Right renal cortex interstitium (tissue), 3 donors: ENCODE measurements at regions not wholly inside any gene's neighbourhood (a gene's known extent, or its start where the extent isn't known, plus 50 kb on each side); places are given as distances from the start of the nearest gene placed in this dataset.
"Not testable (repeated sequence)": the region's sequence is repeated elsewhere in the genome, so short reads cannot be mapped to it uniquely, and the experiment has no call there.

Source experiments
- DNase-seq, 3 donors: peaks; one replicate each; pipeline ENCODE4 v3.0.0-alpha.2; 2013; ENCODE audit warnings: low read depth in 3 of 3, low spot score in 2 of 3

GRCh38 chr9:6105738-6106137 lies 90.3 kb upstream of the RANBP6 start:
- no peak for DNase-seq

GRCh38 chr9:6104406-6104805 lies 89.0 kb upstream of the RANBP6 start:
- not testable (repeated sequence) for DNase-seq

- DNase-seq, result not testable (repeated sequence)
Measured at GRCh38 chr9:6103911-6104310, 88.5 kb upstream of the RANBP6 start.

DNA sequence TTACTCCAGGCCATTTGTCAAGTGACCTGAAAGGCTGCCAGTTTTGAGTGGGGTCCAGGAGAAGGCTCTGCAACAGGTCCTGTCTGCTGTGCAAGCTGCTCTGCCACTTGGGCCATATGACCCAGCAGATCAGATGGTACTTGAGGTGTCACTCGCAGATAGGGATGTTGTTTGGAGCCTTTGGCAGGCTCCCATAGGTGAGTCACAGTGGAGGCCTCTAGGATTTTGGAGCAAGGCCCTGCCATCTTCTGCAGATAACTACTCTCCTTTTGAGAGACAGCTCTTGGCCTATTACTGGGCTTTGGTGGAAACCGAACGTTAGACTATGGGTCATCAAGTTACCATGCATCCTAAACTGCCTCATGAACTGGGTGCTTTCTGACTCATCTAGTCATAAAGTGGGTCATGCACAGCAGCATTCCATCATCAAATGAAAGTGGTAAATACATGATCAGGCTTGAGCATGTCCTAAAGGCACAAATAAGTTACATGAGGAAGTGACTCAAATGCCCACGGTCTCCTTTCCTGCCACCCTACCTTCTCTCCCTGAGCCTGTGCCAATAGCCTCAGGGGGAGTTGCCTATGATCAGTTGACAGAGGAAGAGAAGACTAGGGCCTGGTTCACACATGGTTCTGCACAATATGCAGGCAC lies 87.0 kb upstream of the RANBP6 start:
- DNase-seq, result not testable (repeated sequence)

DNA sequence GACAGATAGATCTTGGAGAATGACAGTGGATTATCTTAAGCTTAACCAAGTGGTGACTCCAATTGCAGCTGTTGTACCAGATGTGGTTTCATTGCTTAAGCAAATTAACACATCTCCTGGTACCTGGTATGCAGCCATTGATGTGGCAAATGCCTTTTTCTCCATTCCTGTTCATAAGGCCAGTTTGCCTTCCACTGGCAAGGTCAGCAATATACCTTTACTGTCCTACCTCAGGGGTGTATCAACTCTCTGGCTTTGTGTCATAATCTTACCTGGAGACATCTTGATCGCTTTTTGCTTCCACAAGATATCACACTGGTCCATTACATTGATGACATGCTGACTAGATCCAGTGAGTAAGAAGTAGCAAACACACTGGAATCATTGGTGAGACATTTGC lies 86.3 kb upstream of the RANBP6 start:
- not testable (repeated sequence) for DNase-seq

DNA sequence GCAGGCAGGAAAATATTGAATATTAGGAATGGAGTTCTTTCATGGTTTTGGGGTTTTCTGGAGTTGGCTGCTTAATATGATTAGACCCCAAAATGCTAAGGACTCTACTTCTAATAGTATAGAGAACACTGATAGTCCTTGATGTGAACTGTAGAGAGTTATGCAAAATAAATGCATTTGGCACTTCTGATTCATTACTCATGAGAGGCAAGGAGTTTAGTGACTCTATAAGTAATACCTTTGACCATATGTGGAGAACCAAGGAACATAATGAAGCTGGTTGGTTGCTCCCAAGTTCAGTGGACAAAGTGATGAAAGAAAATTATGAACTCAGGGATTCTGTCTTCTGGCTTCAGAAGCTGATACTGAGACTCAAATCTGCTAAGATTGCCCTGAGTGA lies 83.9 kb upstream of the RANBP6 start:
- DNase-seq, result not testable (repeated sequence)

- DNase-seq, result no peak
Measured at GRCh38 chr9:6098431-6098830, 83.0 kb upstream of the RANBP6 start.

GRCh38 chr9:6096821-6097220 lies 81.4 kb upstream of the RANBP6 start:
- DNase-seq, result no peak

GRCh38 chr9:6090277-6091210 lies 75.1 kb upstream of the RANBP6 start:
- no peak for DNase-seq

GRCh38 chr9:6089300-6089699 lies 73.9 kb upstream of the RANBP6 start:
- DNase-seq, result no peak

GRCh38 chr9:6086006-6086655 lies 70.7 kb upstream of the RANBP6 start:
- no peak for DNase-seq

- peak; percentile 82 to 86 (median 85) for DNase-seq
Measured at GRCh38 chr9:6080154-6080716, 64.8 kb upstream of the RANBP6 start.

GRCh38 chr9:6079386-6079785 lies 64.0 kb upstream of the RANBP6 start:
- no peak for DNase-seq

DNA sequence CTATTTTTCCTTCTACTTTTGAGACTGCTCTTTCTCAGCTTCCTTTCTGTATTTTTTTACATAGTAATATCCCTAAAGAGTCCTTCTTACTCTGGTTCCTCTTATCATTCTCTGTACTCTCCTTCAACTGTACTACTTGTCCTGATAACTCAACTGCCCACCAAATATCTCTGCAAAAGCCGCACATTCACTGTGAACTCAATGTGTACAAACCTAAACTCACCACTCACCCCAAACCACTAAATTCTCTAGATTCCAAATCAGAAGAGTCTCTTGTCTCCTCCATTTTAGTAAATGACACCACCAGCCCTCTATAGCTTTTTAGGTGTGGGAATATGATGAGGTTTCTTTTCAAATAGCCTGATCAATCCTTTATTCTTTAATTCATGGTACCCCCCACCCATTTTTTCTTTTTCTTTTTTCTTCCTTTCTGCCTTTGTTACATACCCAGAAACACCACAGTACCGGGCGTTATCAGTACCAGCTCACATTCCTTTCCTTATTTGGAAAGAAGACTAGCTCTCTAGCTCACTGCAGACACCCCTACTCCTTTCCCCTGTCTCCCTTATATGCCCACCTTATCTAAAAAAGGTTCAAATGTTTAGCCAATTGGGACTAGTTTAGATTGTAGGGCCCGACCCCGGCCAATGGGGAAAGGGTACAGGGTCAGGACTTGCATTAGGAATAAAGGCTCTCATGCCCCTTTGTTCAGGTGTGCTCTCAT lies 63.1 kb upstream of the RANBP6 start:
- no peak for DNase-seq

GRCh38 chr9:6076851-6077250 lies 61.4 kb upstream of the RANBP6 start:
- no peak for DNase-seq

GRCh38 chr9:6073731-6074130 lies 58.3 kb upstream of the RANBP6 start:
- DNase-seq, result no peak

- DNase-seq, result no peak
Measured at GRCh38 chr9:6072865-6073264, 57.4 kb upstream of the RANBP6 start.

GRCh38 chr9:6072453-6072852 lies 57.0 kb upstream of the RANBP6 start:
- DNase-seq, result no peak

- no peak for DNase-seq
Measured at GRCh38 chr9:6068983-6069382, 53.6 kb upstream of the RANBP6 start.

DNA sequence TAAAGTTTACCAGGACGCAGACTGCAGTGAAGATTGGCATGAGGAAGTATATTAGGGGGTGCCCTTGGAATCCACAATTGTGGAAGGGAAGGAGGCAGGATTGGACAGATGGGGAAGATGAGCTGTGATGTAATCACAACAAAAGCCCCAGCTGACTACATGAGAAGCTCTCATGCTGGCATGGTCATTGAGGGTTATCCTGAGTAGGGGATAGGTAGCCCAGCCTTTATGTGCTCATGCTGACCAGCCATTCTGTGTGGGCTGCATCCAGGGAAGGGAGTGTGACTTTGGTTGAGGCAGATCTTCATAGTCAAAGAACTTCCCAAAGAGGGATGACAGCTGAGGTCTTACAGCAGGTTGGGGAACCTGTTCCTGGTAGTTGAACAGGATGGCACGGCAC lies 52.0 kb upstream of the RANBP6 start:
- DNase-seq, result no peak
